Naive thymus-derived CD4-positive, alpha-beta T cell (primary cell): ENCODE measurements at regions not wholly inside any gene's neighbourhood (a gene's known extent, or its start where the extent isn't known, plus 50 kb on each side); places are given as distances from the start of the nearest gene placed in this dataset.

ENCODE experiments used
- ATAC-seq: fragments of 150-1000 bp; cut with Tn5 transposase; 2 replicates; pipeline ENCODE4 v1.10.0; 2021; ENCODE audit warnings: mild to moderate bottlenecking, moderate library complexity
- CTCF ChIA-PET: fragments of 350-600 bp; sonication (Branson Sonifier 250); formaldehyde crosslinking; loops from one replicate; lab custom pipeline; 2021; ENCODE audit warnings: antibody characterized with exemption; lab: Charles Lee
- POLR2A ChIA-PET: fragments of 350-600 bp; sonication (Branson Sonifier 250); formaldehyde crosslinking; loops from one replicate; lab custom pipeline; 2021; ENCODE audit warnings: antibody characterized with exemption, inconsistent platforms; lab: Charles Lee
- DNase-seq, 9 donors: peaks; one replicate each; pipeline versions ENCODE4 v3.0.0 to v3.0.0-alpha.2; 2020 to 2022; ENCODE audit warnings: mixed read lengths in 1 of 9
- H3K27ac ChIP-seq: one replicate; pipeline ENCODE4 v1.7.0; 2013; ENCODE audit warnings: mild to moderate bottlenecking, low read depth, low read length, moderate library complexity
- H3K27me3 ChIP-seq, 2 donors: one replicate each; pipeline ENCODE4 v1.7.0; 2013; ENCODE audit warnings: low read length in 2 of 2, mild to moderate bottlenecking in 2 of 2, moderate library complexity in 2 of 2; ENCODE audit not compliant: control insufficient read depth in 2 of 2, insufficient read depth in 2 of 2
- H3K36me3 ChIP-seq, 3 experiments: 1 replicate in 2 of 3; 2 replicates in 1 of 3; pipeline ENCODE4 v1.7.0; 2013; ENCODE audit warnings: low read length in 3 of 3, mild to moderate bottlenecking in 3 of 3, moderate library complexity in 1 of 3; ENCODE audit not compliant: insufficient read depth in 3 of 3, control insufficient read depth in 2 of 3
- H3K4me1 ChIP-seq, 2 donors: one replicate each; pipeline ENCODE4 v1.7.0; 2013; ENCODE audit warnings: low read length in 2 of 2, mild to moderate bottlenecking in 2 of 2, moderate library complexity in 1 of 2; ENCODE audit not compliant: control insufficient read depth in 2 of 2, insufficient read depth in 2 of 2
- H3K4me3 ChIP-seq: 2 replicates; pipeline ENCODE4 v1.7.0; 2013; ENCODE audit warnings: mild to moderate bottlenecking, low read length
- H3K9me3 ChIP-seq, 3 experiments: 1 replicate in 2 of 3; 2 replicates in 1 of 3; pipeline ENCODE4 v1.7.0; 2013; ENCODE audit warnings: low read length in 3 of 3; ENCODE audit not compliant: control insufficient read depth in 2 of 3
- H3K27ac Mint-ChIP-seq, 9 donors: one replicate each; pipeline ENCODE4 v1.8.0; 2020 to 2022; ENCODE audit warnings: mixed read lengths in 9 of 9, mild to moderate bottlenecking in 8 of 9, moderate library complexity in 5 of 9, inconsistent platforms in 2 of 9
- H3K27me3 Mint-ChIP-seq, 5 donors: one replicate each; pipeline ENCODE4 v1.8.0; 2021 to 2022; ENCODE audit warnings: mixed read lengths in 5 of 5, mild to moderate bottlenecking in 1 of 5
- H3K36me3 Mint-ChIP-seq, 5 donors: one replicate each; pipeline ENCODE4 v1.8.0; 2020 to 2022; ENCODE audit warnings: mixed read lengths in 5 of 5, mild to moderate bottlenecking in 3 of 5, inconsistent platforms in 1 of 5
- H3K4me1 Mint-ChIP-seq, 7 donors: one replicate each; pipeline ENCODE4 v1.8.0; 2020 to 2022; ENCODE audit warnings: mixed read lengths in 7 of 7, mild to moderate bottlenecking in 3 of 7, inconsistent platforms in 1 of 7
- H3K4me3 Mint-ChIP-seq, 10 donors: one replicate each; pipeline ENCODE4 v1.8.0; 2020 to 2022; ENCODE audit warnings: mild to moderate bottlenecking in 10 of 10, mixed read lengths in 10 of 10, moderate library complexity in 6 of 10, inconsistent platforms in 2 of 10
- H3K9me3 Mint-ChIP-seq, 11 donors: one replicate each; pipeline ENCODE4 v1.8.0; 2020 to 2022; ENCODE audit warnings: mixed read lengths in 11 of 11, mild to moderate bottlenecking in 4 of 11, inconsistent platforms in 1 of 11, moderate library complexity in 1 of 11
- intact Hi-C, 2 donors: fragments of 100-400 bp; cut with micrococcal nuclease; formaldehyde crosslinking; loops; one replicate each; pipeline ENCODE4 v1.15.1; 2023

DNA sequence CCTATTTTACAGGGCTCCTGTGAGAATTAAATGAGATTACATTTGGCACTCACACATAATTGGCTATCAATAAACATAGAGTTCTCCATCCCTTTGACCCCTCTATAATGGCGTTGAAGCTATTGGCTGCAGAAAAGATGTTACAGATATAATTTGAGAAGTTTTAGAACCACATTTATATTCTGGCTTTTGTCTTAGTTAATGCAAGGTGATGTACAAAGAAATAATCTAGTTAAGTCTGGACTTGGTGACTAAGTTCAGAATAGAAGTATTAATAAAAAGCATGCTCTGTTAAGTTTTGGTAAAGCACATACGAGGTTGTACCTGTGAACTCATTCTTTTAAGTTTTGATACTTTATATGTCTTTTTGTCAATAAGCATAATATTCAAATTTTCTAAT lies 187.1 kb upstream of the HMGA2 start:
- ATAC-seq (no peak), DNase-seq (no peak)
- H3K9me3 Mint-ChIP-seq, result peaks cover 0 to 5% (median 0%) of the 10 kb centered on the region in 11 donors
- Histone ChIP-seq H3K4me3 (no peak overlapping the region), H3K27ac (no peak overlapping the region), H3K27me3 (no peaks in the 10 kb centered on the region), H3K36me3 (no peaks in the 10 kb centered on the region), H3K4me1 (no peaks in the 10 kb centered on the region), H3K9me3 (no peaks in the 10 kb centered on the region)
- CTCF ChIA-PET, result no interaction called here
- H3K27ac Mint-ChIP-seq, result no peak overlapping the region
- intact Hi-C loops, result no loop called here
- peaks cover 0 to 21% (median 4%) of the 10 kb centered on the region in 5 donors for H3K27me3 Mint-ChIP-seq
- H3K4me3 Mint-ChIP-seq, result no peak overlapping the region
- no peaks in the 10 kb centered on the region for H3K4me1 Mint-ChIP-seq
- POLR2A ChIA-PET, result no interaction called here
- H3K36me3 Mint-ChIP-seq, result no peaks in the 10 kb centered on the region

DNA sequence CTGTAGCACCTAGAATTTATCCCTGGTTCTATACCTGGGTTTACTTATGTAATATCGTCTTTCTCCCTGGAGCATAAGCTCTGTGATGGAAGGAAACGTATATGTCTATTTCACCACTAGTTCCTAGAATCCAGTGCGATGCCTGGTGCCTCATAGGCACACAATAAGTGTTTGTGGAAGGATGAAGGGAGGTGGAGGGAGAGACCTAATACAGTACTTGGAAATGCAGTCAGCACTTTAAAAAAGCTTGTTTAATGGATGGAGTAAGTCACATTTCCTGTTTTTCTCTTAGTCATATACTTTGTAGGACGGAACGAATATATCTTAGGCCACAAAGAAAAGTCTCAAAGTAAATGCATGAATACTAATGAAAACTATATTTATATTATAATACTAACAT lies 186.5 kb upstream of the HMGA2 start:
- Histone ChIP-seq H3K27ac (no peak overlapping the region), H3K27me3 (no peaks in the 10 kb centered on the region), H3K9me3 (no peaks in the 10 kb centered on the region), H3K4me1 (no peaks in the 10 kb centered on the region), H3K36me3 (no peaks in the 10 kb centered on the region), H3K4me3 (no peak overlapping the region)
- ATAC-seq, result no peak
- no peak overlapping the region for H3K4me3 Mint-ChIP-seq
- no peak for DNase-seq
- H3K4me1 Mint-ChIP-seq, result no peaks in the 10 kb centered on the region
- H3K36me3 Mint-ChIP-seq, result no peaks in the 10 kb centered on the region
- intact Hi-C loops, result no loop called here
- H3K27me3 Mint-ChIP-seq, result peaks cover 0 to 15% (median 4%) of the 10 kb centered on the region in 5 donors
- no peak overlapping the region for H3K27ac Mint-ChIP-seq
- H3K9me3 Mint-ChIP-seq, result peaks cover 0 to 5% (median 0%) of the 10 kb centered on the region in 11 donors
- POLR2A ChIA-PET, result no interaction called here
- CTCF ChIA-PET, result no interaction called here

DNA sequence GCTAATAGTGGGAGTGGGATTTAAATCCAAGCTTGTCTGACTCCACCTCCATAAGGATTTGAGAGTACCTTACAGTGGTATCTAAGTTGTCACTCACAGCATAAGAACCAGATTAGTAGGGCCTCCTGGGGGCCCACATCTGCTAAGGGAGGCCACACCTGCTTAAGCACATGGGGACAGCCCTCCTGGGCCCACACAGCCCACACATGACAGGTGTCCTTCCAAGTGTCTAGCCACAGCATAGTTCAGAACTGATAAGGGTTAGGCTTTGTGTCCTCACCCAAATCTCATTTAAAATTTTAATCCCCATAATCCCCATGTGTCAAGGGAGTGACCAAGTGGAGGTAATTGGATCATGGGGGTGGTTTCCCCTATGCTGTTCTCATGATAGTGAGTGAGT lies 186.0 kb upstream of the HMGA2 start:
- ChIA-PET POLR2A (no interaction called here), CTCF (no interaction called here)
- Mint-ChIP-seq H3K27me3 (peaks cover 0 to 14% (median 4%) of the 10 kb centered on the region in 5 donors), H3K36me3 (no peaks in the 10 kb centered on the region), H3K9me3 (peaks cover 0 to 5% (median 0%) of the 10 kb centered on the region in 11 donors), H3K4me1 (no peaks in the 10 kb centered on the region), H3K27ac (no peak overlapping the region), H3K4me3 (no peak overlapping the region)
- Histone ChIP-seq H3K4me3 (no peak overlapping the region), H3K27ac (no peak overlapping the region), H3K36me3 (no peaks in the 10 kb centered on the region), H3K27me3 (no peaks in the 10 kb centered on the region), H3K9me3 (no peaks in the 10 kb centered on the region), H3K4me1 (no peaks in the 10 kb centered on the region)
- ATAC-seq (no peak), DNase-seq (no peak)
- intact Hi-C loops, result no loop called here

DNA sequence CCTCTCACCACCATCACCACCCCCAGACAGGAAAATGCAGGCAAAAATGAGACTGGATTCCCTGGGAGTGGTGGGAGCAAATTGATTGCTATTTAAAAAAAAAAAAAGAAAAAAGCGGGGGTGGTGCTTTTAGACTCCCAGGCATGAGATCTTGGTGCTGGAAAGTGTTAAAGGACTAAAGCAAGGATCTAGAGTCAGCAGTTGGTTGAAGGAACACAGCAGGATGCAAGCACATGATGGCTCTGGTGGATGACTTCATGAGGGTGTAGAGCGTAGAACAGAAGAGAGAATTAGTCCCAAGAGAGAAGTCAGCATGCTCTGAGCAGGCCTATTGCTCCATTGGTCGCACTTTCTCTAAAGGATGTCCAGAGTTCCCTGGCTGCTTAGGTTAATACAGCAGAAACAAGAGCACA lies 183.8 kb upstream of the HMGA2 start:
- ChIA-PET CTCF (no interaction called here), POLR2A (no interaction called here)
- Mint-ChIP-seq H3K4me1 (no peaks in the 10 kb centered on the region), H3K27ac (no peak overlapping the region), H3K9me3 (peaks cover 0 to 5% (median 1%) of the 10 kb centered on the region in 11 donors), H3K36me3 (no peaks in the 10 kb centered on the region), H3K4me3 (no peak overlapping the region), H3K27me3 (peaks cover 0 to 16% (median 9%) of the 10 kb centered on the region in 5 donors)
- DNase-seq (no peak), ATAC-seq (no peak)
- Histone ChIP-seq H3K4me3 (no peak overlapping the region), H3K4me1 (no peaks in the 10 kb centered on the region), H3K27ac (no peak overlapping the region), H3K36me3 (no peaks in the 10 kb centered on the region), H3K27me3 (no peaks in the 10 kb centered on the region), H3K9me3 (no peaks in the 10 kb centered on the region)
- intact Hi-C loops, result no loop called here

DNA sequence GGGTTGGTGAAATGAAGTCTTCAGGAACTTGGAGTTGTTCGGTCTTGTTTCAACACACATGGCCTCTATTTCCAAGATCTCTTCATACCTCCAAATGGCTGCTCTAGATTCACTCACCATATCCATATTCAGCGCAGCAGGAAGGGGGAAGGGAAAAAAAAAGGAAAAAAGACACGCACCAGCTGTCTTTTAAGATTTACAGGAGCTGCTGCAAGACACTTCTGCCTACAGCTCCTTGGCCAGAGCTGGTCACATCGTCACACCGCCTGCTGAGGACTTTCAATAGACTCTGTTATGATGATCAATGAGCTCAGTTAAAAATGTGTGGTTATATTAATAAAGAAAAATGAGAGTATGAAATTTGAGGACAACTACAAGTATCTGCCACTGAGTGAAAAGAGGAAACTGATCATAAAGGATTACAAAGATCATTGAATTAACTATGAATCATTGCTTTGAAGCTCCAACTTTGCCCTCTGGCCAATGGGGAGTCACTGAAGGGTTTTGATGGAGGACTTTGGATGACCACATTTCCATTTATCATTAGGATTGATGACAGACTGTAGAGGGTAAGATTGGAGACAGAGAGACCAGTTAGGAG lies 182.1 kb upstream of the HMGA2 start:
- Histone ChIP-seq H3K9me3 (no peaks in the 10 kb centered on the region), H3K36me3 (no peaks in the 10 kb centered on the region), H3K4me1 (no peaks in the 10 kb centered on the region), H3K27me3 (no peaks in the 10 kb centered on the region), H3K27ac (no peak overlapping the region), H3K4me3 (no peak overlapping the region)
- Mint-ChIP-seq H3K27me3 (peaks cover 0 to 16% (median 12%) of the 10 kb centered on the region in 5 donors), H3K36me3 (no peaks in the 10 kb centered on the region), H3K4me3 (no peak overlapping the region), H3K9me3 (peaks cover 0 to 5% (median 1%) of the 10 kb centered on the region in 11 donors), H3K4me1 (no peaks in the 10 kb centered on the region), H3K27ac (no peak overlapping the region)
- CTCF ChIA-PET, result no interaction called here
- intact Hi-C loops, result no loop called here
- DNase-seq, result no peak
- POLR2A ChIA-PET, result no interaction called here
- no peak for ATAC-seq

DNA sequence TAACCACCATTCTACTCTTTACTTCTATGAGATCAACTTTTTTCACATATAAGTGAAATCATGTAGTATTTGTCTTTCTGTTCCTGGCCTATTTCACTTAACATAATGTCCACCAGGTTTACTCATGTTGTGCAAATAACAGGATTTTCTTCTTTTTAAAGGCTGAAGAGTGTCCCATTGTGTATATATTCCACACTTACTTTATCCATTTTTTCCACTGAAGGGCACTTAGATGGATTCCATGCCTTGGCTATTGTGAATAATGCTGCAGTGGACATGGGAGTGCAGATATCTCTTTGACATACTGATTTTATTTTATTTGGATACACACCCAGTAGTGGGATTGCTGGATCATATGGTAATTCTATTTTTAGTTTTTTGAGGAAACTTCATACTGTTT lies 181.1 kb upstream of the HMGA2 start:
- H3K4me3 ChIP-seq, result no peak overlapping the region
- H3K36me3 ChIP-seq, result no peaks in the 10 kb centered on the region
- ChIA-PET POLR2A (no interaction called here), CTCF (no interaction called here)
- Mint-ChIP-seq H3K4me3 (no peak overlapping the region), H3K36me3 (no peaks in the 10 kb centered on the region), H3K9me3 (peaks cover 0 to 5% (median 1%) of the 10 kb centered on the region in 11 donors), H3K27ac (no peak overlapping the region), H3K4me1 (no peaks in the 10 kb centered on the region), H3K27me3 (peaks cover 0 to 16% (median 12%) of the 10 kb centered on the region in 5 donors)
- H3K4me1 ChIP-seq, result no peaks in the 10 kb centered on the region
- H3K27me3 ChIP-seq, result no peaks in the 10 kb centered on the region
- H3K9me3 ChIP-seq, result no peaks in the 10 kb centered on the region
- no peak overlapping the region for H3K27ac ChIP-seq
- ATAC-seq, result no peak
- intact Hi-C loops, result no loop called here
- no peak for DNase-seq

DNA sequence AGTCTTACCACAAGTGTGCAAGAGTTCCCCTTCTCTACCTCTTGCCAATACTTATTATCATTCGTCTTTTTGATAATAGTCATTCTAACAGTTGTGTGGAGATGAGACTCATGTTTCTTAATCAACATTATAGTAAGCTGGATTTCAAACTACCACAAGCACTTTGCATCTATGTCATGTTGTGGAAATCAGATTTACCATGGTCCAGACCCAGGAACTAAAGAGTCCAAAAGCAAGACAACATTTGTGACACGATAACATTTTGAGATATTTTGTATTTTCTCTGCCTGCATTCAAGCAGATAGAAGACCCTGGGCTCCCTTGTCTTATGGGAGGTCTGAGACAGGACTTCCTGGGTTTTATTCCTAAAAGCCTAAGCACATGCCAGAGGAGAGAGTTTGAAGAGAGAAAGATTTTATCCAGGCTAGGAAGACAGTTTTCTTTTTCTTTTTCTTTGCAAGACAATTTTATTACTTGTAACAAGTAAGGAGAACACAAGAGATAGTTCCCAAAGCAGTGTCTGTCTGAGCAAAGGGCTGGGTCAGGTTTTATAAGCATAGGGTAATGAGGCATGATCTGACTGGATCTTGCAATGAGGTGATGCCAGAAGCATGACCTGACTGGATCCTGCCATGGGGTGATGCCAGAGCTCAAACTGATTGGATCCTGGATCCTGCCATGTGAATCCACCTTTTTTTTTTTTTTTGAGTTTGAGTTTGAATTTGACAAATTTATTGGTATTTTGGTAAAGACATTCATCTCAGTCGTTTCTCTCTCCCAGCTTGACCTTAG lies 180.5 kb upstream of the HMGA2 start:
- Histone ChIP-seq H3K27ac (no peak overlapping the region), H3K9me3 (no peaks in the 10 kb centered on the region), H3K27me3 (no peaks in the 10 kb centered on the region), H3K4me1 (no peaks in the 10 kb centered on the region), H3K4me3 (no peak overlapping the region), H3K36me3 (no peaks in the 10 kb centered on the region)
- ChIA-PET CTCF (no interaction called here), POLR2A (no interaction called here)
- intact Hi-C loops, result no loop called here
- no peaks in the 10 kb centered on the region for H3K36me3 Mint-ChIP-seq
- H3K4me1 Mint-ChIP-seq, result no peaks in the 10 kb centered on the region
- ATAC-seq (no peak), DNase-seq (no peak)
- H3K4me3 Mint-ChIP-seq, result no peak overlapping the region
- no peak overlapping the region for H3K27ac Mint-ChIP-seq
- peaks cover 0 to 5% (median under 1%) of the 10 kb centered on the region in 11 donors for H3K9me3 Mint-ChIP-seq
- peaks cover 0 to 16% (median 12%) of the 10 kb centered on the region in 5 donors for H3K27me3 Mint-ChIP-seq
